ENCODE measurements at regions not wholly inside any gene's neighbourhood (a gene's known extent, or its start where the extent isn't known, plus 50 kb on each side); places are given as distances from the start of the nearest gene placed in this dataset.
"Not testable (repeated sequence)": the region's sequence is repeated elsewhere in the genome, so short reads cannot be mapped to it uniquely, and the experiment has no call there.

- no peak for FAIRE-seq
Measured at GRCh38 chr3:59171491-59171890, 121.7 kb upstream of the CFAP20DC start.

- FAIRE-seq: not testable (repeated sequence)
Measured at GRCh38 chr3:59170166-59170565, 120.3 kb upstream of the CFAP20DC start.

- no peak for FAIRE-seq
Measured at GRCh38 chr3:59167756-59168155, 117.9 kb upstream of the CFAP20DC start.

GRCh38 chr3:59163953-59164352, 114.1 kb upstream of the CFAP20DC start:
- FAIRE-seq: no peak

- FAIRE-seq: no peak
Measured at GRCh38 chr3:59161048-59161447, 111.2 kb upstream of the CFAP20DC start.

- FAIRE-seq: no peak
Measured at GRCh38 chr3:59160133-59160746, 110.4 kb upstream of the CFAP20DC start.

- no peak for FAIRE-seq
Measured at GRCh38 chr3:59153648-59154047, 103.8 kb upstream of the CFAP20DC start.

- FAIRE-seq: no peak
Measured at GRCh38 chr3:59152943-59153342, 103.1 kb upstream of the CFAP20DC start.

- no peak for FAIRE-seq
Measured at GRCh38 chr3:59150039-59150438, 100.2 kb upstream of the CFAP20DC start.

GRCh38 chr3:59149166-59149565, 99.3 kb upstream of the CFAP20DC start:
- FAIRE-seq: no peak

GRCh38 chr3:59143447-59143846, 93.6 kb upstream of the CFAP20DC start:
- no peak for FAIRE-seq

GRCh38 chr3:59142556-59142955, 92.7 kb upstream of the CFAP20DC start:
- no peak for FAIRE-seq

- no peak for FAIRE-seq
Measured at GRCh38 chr3:59138966-59139365, 89.1 kb upstream of the CFAP20DC start.

GRCh38 chr3:59137415-59137814, 87.6 kb upstream of the CFAP20DC start:
- no peak for FAIRE-seq

- no peak for FAIRE-seq
Measured at GRCh38 chr3:59136081-59136480, 86.3 kb upstream of the CFAP20DC start.

- no peak for FAIRE-seq
Measured at GRCh38 chr3:59135096-59135495, 85.3 kb upstream of the CFAP20DC start.

GRCh38 chr3:59133311-59133710, 83.5 kb upstream of the CFAP20DC start:
- no peak for FAIRE-seq

GRCh38 chr3:59131016-59131766, 81.4 kb upstream of the CFAP20DC start:
- FAIRE-seq: no peak

GRCh38 chr3:59128685-59129084, 78.9 kb upstream of the CFAP20DC start:
- no peak for FAIRE-seq

- FAIRE-seq: no peak
Measured at GRCh38 chr3:59127071-59127470, 77.2 kb upstream of the CFAP20DC start.

GRCh38 chr3:59126446-59126845, 76.6 kb upstream of the CFAP20DC start:
- no peak for FAIRE-seq

GRCh38 chr3:59121346-59122144, 71.7 kb upstream of the CFAP20DC start:
- no peak for FAIRE-seq

- FAIRE-seq: no peak
Measured at GRCh38 chr3:59118928-59119327, 69.1 kb upstream of the CFAP20DC start.

GRCh38 chr3:59117396-59117795, 67.6 kb upstream of the CFAP20DC start:
- FAIRE-seq: no peak

All from colon (tissue), 2 donors.